OCI-LY7 (cell line): ENCODE measurements at regions not wholly inside any gene's neighbourhood (a gene's known extent, or its start where the extent isn't known, plus 50 kb on each side); places are given as distances from the start of the nearest gene placed in this dataset.

Experiments
- BruUV-seq: library from RNA; stranded (reverse); fragments of 400-500 nt; replicated peaks from 2 replicates; lab custom pipeline; 2021; lab: Mats Ljungman, UMichigan
- CTCF ChIA-PET: fragments of 300-600 bp; sonication (Branson Sonifier 250); formaldehyde crosslinking; loops from one replicate; lab custom pipeline; 2022; ENCODE audit warnings: antibody characterized with exemption; ENCODE audit not compliant: unreplicated experiment; lab: Charles Lee
- POLR2A ChIA-PET: fragments of 300-600 bp; sonication (Branson Sonifier 250); formaldehyde crosslinking; loops from one replicate; lab custom pipeline; 2022; ENCODE audit warnings: antibody characterized with exemption; lab: Charles Lee
- DNase-seq: peaks from one replicate; pipeline ENCODE4 v3.0.0-alpha.2; 2015; ENCODE audit warnings: low spot score
- H2AFZ ChIP-seq: fragments of 200-600 bp; sonication (generic), shearing (Covaris generic); 2 replicates; pipeline ENCODE4 v1.6.1; 2014; ENCODE audit warnings: mild to moderate bottlenecking, antibody characterized with exemption, low read length, moderate library complexity
- H3K27ac ChIP-seq: fragments of 200-600 bp; sonication (generic); 2 replicates; pipeline ENCODE4 v1.5.1; 2014; ENCODE audit warnings: mixed run types, low read depth, mild to moderate bottlenecking, moderate library complexity, low read length, inconsistent platforms; ENCODE audit not compliant: poor library complexity, severe bottlenecking
- H3K36me3 ChIP-seq: fragments of 200-600 bp; sonication (generic); 2 replicates; pipeline ENCODE4 v1.6.1; 2014; ENCODE audit warnings: mild to moderate bottlenecking, antibody characterized with exemption, low read length, moderate library complexity, mixed read lengths; ENCODE audit not compliant: insufficient read depth
- H3K4me1 ChIP-seq: fragments of 200-600 bp; sonication (generic); 2 replicates; pipeline ENCODE4 v1.5.1; 2014; ENCODE audit warnings: mild to moderate bottlenecking, low read length; ENCODE audit not compliant: insufficient read depth, poor library complexity, severe bottlenecking
- H3K4me2 ChIP-seq: fragments of 200-600 bp; sonication (generic); 2 replicates; pipeline ENCODE4 v1.6.1; 2014; ENCODE audit warnings: mild to moderate bottlenecking, low read length
- H3K4me3 ChIP-seq: fragments of 200-600 bp; sonication (generic); 2 replicates; pipeline ENCODE4 v1.5.1; 2014; ENCODE audit warnings: mild to moderate bottlenecking, low read depth, low read length; ENCODE audit not compliant: poor library complexity, severe bottlenecking
- H3K79me2 ChIP-seq: fragments of 200-600 bp; sonication (generic); 2 replicates; pipeline ENCODE4 v1.6.1; 2016; ENCODE audit warnings: low read depth, mild to moderate bottlenecking, low read length, moderate library complexity, mixed read lengths; ENCODE audit not compliant: insufficient read depth
- H3K9me2 ChIP-seq: fragments of 200-600 bp; sonication (generic); 2 replicates; pipeline ENCODE4 v1.6.1; 2016; ENCODE audit warnings: mild to moderate bottlenecking, low read length, mixed read lengths; ENCODE audit not compliant: insufficient read depth
- H3K9me3 ChIP-seq: fragments of 200-600 bp; sonication (generic); 2 replicates; pipeline ENCODE4 v1.6.1; 2014; ENCODE audit warnings: mild to moderate bottlenecking, mixed run types, low read length, mixed read lengths
- H4K20me1 ChIP-seq: fragments of 200-600 bp; sonication (generic); 2 replicates; pipeline ENCODE4 v1.6.1; 2014; ENCODE audit warnings: mild to moderate bottlenecking, antibody characterized with exemption, low read length, moderate library complexity, mixed read lengths; ENCODE audit not compliant: insufficient read depth
- EZH2phosphoT487 ChIP-seq: fragments of 200-600 bp; sonication (generic); IDR thresholded peaks from 2 replicates; pipeline ENCODE4 v1.6.1; 2018; ENCODE audit warnings: low read depth, borderline replicate concordance, mild to moderate bottlenecking, mixed run types, antibody characterized with exemption, low read length, moderate library complexity, mixed read lengths
- intact Hi-C: fragments of 100-400 bp; cut with micrococcal nuclease; formaldehyde crosslinking; loops from one replicate; pipeline ENCODE4 v1.10.0; 2022; ENCODE audit not compliant: unreplicated experiment
- TF ChIP-seq, protein P1 (sequence below): fragments of 200-600 bp; sonication (generic); conservative IDR thresholded peaks from 2 replicates; pipeline ENCODE4 v1.5.1; 2014; ENCODE audit warnings: mild to moderate bottlenecking, antibody characterized with exemption, low read length, moderate library complexity, mixed read lengths

GRCh38 chr5:97835112-97835511, 652.1 kb upstream of the RIOK2 start:
- no TSS peak for BruUV-seq
- no peaks in the 10 kb centered on the region for H3K36me3 ChIP-seq
- intact Hi-C loops: no loop called here
- H3K27ac ChIP-seq: no peak overlapping the region
- H3K4me1 ChIP-seq: no peaks in the 10 kb centered on the region
- H3K4me3 ChIP-seq: no peak overlapping the region
- POLR2A ChIA-PET: no interaction called here
- H3K9me2 ChIP-seq: no peaks in the 10 kb centered on the region
- no peak overlapping the region for H3K4me2 ChIP-seq
- H3K79me2 ChIP-seq: no peaks in the 10 kb centered on the region
- no peak for DNase-seq
- H2AFZ ChIP-seq: no peak overlapping the region
- TF ChIP-seq, protein P1, sequence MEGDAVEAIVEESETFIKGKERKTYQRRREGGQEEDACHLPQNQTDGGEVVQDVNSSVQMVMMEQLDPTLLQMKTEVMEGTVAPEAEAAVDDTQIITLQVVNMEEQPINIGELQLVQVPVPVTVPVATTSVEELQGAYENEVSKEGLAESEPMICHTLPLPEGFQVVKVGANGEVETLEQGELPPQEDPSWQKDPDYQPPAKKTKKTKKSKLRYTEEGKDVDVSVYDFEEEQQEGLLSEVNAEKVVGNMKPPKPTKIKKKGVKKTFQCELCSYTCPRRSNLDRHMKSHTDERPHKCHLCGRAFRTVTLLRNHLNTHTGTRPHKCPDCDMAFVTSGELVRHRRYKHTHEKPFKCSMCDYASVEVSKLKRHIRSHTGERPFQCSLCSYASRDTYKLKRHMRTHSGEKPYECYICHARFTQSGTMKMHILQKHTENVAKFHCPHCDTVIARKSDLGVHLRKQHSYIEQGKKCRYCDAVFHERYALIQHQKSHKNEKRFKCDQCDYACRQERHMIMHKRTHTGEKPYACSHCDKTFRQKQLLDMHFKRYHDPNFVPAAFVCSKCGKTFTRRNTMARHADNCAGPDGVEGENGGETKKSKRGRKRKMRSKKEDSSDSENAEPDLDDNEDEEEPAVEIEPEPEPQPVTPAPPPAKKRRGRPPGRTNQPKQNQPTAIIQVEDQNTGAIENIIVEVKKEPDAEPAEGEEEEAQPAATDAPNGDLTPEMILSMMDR: no peak
- no peak for TF ChIP-seq EZH2phosphoT487
- H4K20me1 ChIP-seq: no peaks in the 10 kb centered on the region
- no peaks in the 10 kb centered on the region for H3K9me3 ChIP-seq
- CTCF ChIA-PET: no interaction called here

GRCh38 chr5:97836816-97837215, 653.8 kb upstream of the RIOK2 start:
- Histone ChIP-seq H3K4me1 (no peaks in the 10 kb centered on the region), H3K9me2 (no peaks in the 10 kb centered on the region), H3K4me3 (no peak overlapping the region), H3K79me2 (no peaks in the 10 kb centered on the region), H3K4me2 (no peak overlapping the region), H3K36me3 (no peaks in the 10 kb centered on the region), H4K20me1 (no peaks in the 10 kb centered on the region), H3K27ac (no peak overlapping the region), H2AFZ (no peak overlapping the region), H3K9me3 (no peaks in the 10 kb centered on the region)
- BruUV-seq: no TSS peak
- CTCF ChIA-PET: no interaction called here
- no peak for DNase-seq
- POLR2A ChIA-PET: no interaction called here
- intact Hi-C loops: no loop called here
- no peak for TF ChIP-seq EZH2phosphoT487
- TF ChIP-seq, protein P1: no peak

DNA sequence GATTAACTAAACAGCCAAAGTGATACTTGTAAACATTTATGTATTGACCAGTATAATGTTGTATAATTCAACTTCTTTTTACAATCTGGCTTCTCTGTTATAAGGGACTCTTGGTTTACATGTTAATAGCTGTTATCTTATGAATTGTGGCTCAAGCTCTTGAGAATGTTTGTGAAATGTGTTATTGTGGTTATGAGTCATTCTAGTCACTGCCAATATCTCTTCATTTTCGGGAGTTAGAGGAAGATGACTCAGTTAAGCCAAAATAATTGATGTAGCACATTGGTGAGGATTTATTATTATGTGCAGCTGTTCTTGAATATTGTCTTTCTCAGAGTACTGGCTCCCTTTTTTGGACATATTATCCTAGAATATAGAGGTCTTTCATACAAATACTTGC, 655.2 kb upstream of the RIOK2 start:
- no peaks in the 10 kb centered on the region for H4K20me1 ChIP-seq
- H3K27ac ChIP-seq: no peak overlapping the region
- TF ChIP-seq EZH2phosphoT487: no peak
- TF ChIP-seq, protein P1: no peak
- H3K4me3 ChIP-seq: no peak overlapping the region
- POLR2A ChIA-PET: no interaction called here
- DNase-seq: no peak
- H3K9me2 ChIP-seq: no peaks in the 10 kb centered on the region
- CTCF ChIA-PET: no interaction called here
- no peak overlapping the region for H3K4me2 ChIP-seq
- no peaks in the 10 kb centered on the region for H3K4me1 ChIP-seq
- no peaks in the 10 kb centered on the region for H3K9me3 ChIP-seq
- no TSS peak for BruUV-seq
- H2AFZ ChIP-seq: no peak overlapping the region
- no peaks in the 10 kb centered on the region for H3K36me3 ChIP-seq
- intact Hi-C loops: no loop called here
- H3K79me2 ChIP-seq: no peaks in the 10 kb centered on the region
